HG02885 (cell line): ENCODE measurements at regions not wholly inside any gene's neighbourhood (a gene's known extent, or its start where the extent isn't known, plus 50 kb on each side); places are given as distances from the start of the nearest gene placed in this dataset.
"Not testable (repeated sequence)": the region's sequence is repeated elsewhere in the genome, so short reads cannot be mapped to it uniquely, and the experiment has no call there.

ENCODE experiments used
- ATAC-seq: cut with Tn5 transposase; IDR thresholded peaks from one replicate; pipeline ENCODE4 v1.9.1; 2021; ENCODE audit warnings: mild to moderate bottlenecking; ENCODE audit not compliant: unreplicated experiment, poor library complexity

DNA sequence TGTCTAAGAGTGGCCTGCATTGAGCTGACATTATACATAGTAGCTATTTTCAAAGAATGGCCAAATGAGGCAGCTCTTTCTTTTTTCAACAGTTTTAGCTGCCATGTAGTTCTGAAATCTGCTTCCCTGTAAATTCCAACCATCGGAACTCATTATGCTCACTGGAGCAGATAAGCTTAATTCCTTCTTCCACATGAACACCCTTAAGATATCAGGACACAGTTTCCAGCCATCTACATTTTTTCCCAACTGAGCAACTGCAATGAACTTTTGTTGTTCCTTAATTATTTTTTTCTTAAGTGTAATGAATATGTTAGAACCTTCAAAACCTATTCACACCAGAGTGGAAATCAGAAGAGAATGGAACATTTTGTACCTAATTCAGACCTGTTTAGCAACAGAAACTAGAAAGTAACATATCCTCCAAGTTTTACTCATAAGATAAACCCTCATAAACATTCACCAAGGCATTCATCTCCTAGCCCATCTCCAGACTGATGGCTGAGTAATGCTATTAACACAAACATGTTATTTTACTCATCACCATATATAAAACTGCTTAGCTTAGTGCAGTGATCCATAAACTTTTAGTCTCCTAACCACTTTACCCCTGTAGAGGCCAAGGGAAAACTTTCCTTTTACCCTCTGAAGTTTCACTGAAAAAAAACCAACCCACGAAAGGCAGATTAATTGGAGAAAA is 296.1 kb upstream of the SYT1 start:
- ATAC-seq: no peak

DNA sequence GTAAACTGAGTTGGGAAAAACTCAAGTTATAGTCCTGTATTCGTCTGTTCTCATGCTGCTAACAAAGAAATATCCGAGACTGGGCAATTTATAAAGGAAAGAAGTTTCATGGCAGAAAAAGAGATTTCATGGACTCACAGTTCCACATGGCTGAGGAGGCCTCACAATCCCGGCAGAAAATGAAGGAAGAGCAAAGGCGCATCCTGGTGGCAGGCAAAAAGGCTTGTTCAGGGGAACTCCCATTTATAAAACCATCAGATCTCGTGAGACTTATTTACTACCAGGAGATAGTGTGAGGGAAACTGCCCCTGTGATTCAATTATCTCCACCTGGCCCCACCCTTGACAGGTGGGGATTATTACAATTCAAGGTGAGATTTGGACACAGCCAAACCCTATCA is 292.6 kb upstream of the SYT1 start:
- ATAC-seq: no peak

DNA sequence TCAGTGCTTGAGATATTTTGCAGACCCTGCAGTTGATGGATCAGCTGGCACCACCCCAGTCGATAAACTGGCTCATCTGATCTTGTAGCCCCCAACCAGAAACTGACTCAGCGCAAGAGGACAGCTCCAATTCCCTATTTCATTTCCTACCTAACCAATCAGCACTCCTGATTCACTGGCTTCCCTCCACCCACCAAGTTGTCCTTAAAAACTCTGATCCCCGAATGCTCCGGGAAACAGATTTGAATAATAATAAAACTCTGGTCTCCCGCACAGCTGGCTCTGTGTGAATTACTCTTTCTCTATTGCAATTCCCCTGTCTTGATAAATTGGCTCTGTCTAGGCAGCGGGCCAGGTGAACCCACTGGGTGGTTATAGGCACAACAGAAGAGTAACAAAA is 289.4 kb upstream of the SYT1 start:
- not testable (repeated sequence) for ATAC-seq

DNA sequence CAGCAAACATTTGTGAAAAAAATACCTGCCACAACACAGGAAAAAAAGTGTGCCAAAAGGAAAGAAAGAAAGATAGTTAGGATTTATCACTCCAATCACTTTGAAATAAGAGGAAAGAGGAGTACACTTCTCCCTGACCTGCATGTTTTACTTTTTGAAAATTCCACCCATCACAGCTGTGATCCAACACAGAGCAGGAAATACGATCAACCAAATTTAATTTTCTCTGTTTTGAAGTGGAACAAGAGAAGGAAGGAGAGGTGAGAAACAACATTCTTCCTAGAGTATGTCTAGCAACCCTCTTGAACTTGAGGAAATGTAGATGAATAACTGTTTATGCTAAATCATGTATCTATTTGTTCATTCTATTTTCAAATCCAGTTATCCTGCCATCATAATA is 284.7 kb upstream of the SYT1 start:
- ATAC-seq: no peak

GRCh38 chr12:78580296-78580695 is 284.3 kb upstream of the SYT1 start:
- ATAC-seq: no peak

GRCh38 chr12:78584695-78585094 is 279.9 kb upstream of the SYT1 start:
- ATAC-seq: no peak

GRCh38 chr12:78585132-78585531 is 279.4 kb upstream of the SYT1 start:
- ATAC-seq: no peak

DNA sequence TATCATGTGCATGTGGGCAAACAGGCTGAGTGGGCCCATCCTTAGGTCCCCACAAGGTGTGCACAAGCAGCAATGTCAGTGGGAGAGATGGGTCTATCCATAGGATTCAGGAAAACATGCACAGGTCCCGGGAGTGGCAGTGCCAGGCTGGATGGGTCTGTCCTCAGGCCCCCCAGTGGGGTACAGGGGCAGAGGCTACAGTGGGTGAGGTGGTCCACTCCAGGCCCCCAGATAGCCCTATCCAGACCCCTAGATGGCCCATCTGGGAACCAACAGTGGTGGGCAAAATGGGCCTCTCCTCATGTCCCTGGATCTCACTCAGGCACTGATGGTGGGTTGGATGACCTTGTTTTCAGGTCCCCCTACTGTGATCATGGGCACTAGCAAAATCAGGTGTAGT is 277.8 kb upstream of the SYT1 start:
- no peak for ATAC-seq

DNA sequence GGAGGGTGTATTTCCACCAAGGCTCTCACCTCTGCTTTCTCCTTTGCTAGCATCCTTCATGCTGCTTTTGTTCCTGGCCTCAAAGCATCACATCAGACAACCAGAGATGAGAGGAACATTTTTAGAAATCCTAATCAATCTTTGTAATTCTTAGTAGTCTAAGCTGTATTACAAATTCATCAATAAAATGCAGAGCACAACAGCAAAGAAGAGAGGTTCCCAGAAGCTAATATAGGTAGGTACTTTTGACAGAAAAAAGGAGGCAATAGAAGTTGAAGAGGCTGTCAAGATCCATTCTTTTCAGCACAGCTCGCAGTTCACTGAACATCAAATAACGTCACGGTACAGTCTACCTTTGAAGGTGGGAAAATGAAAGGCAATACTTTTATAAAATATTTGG is 265.2 kb upstream of the SYT1 start:
- ATAC-seq: no peak

DNA sequence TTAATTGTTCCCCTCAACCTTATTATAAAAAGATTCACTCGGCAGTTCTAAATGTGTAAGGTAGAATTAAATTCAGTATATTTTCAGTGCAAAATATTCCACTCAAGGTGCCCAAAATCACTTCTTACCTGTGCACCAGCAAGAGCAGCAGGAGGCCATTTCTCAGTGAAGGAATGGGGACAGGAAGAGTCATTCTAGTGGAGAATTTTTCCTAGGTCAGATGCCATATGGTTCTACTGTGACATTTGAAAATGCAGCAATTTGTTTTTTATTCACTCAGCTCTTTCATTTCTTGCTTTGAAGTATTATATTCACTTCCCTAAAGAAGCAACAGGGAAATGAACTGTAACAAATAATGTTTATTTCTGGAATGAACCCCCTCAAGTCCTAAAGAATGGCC is 264.0 kb upstream of the SYT1 start:
- no peak for ATAC-seq

DNA sequence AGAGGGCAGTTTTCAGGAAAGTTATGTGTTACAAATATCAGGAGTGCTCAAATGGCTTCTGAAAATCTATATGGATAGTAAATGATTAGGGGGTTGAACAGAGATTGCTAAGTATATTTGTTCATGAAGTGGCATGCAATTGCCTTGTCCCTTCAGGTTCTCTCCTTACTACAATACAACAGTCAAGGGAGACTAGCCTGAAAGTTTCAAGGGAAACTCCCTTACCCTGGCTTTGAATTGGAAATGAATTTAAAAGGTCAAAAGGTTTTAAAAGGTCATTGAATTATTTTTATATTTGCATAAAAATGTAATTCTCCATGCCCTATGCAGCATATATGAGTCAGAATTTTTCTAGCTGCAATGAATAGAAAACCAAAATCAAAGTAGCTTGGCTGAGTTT is 253.1 kb upstream of the SYT1 start:
- no peak for ATAC-seq

GRCh38 chr12:78612190-78612589 is 252.4 kb upstream of the SYT1 start:
- ATAC-seq: no peak

GRCh38 chr12:78617683-78618082 is 246.9 kb upstream of the SYT1 start:
- ATAC-seq: no peak

GRCh38 chr12:78622529-78623195 is 241.9 kb upstream of the SYT1 start:
- ATAC-seq: no peak

GRCh38 chr12:78628491-78629100 is 236.0 kb upstream of the SYT1 start:
- no peak for ATAC-seq

GRCh38 chr12:78636231-78636855 is 228.2 kb upstream of the SYT1 start:
- ATAC-seq: no peak

DNA sequence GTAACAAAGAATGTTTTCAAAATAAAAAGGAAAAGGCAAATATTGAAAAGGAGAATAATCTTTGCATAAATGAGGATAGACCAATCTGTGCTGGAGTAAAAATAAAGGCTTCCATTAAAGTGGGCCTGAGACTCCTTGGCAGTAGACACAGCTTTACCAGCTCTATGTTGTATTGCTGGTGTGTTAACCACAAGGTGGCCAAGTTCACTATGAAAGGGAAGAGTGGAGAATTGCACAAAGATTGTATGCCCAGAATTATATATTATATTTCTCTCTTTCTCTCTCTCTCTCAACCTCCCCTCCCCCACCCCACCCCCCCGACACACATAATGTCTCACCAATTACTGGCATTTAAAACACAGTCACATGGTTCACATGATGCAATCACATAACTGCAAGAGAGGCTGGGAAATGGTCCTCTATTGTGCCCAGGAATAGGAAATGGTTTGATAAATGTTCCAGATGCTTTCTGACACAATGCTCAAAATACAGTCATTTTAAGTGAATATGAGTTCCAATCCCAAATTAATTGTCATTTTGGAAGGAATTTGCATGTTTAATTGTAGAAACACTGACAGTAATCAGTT is 222.6 kb upstream of the SYT1 start:
- ATAC-seq: no peak

DNA sequence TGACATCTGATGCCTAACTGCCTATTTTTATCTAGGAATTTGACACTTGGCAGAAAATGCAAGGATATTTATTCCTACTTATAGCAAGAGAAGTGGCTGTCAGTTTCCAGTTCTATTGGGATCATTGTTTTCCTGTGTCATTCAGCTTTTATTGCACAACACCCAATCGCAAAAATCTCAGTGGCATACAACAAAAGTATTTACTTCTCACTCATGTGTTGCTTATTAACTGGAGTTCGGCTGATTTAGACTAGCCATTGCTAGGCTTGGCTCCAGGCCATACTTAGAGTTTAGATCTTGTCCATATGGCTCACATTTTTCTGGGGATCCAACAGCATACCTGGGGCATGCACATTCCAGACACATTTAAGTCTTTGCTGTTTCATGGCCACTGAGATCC is 218.6 kb upstream of the SYT1 start:
- no peak for ATAC-seq

- ATAC-seq: no peak
Measured at GRCh38 chr12:78651755-78652154, 212.8 kb upstream of the SYT1 start.

DNA sequence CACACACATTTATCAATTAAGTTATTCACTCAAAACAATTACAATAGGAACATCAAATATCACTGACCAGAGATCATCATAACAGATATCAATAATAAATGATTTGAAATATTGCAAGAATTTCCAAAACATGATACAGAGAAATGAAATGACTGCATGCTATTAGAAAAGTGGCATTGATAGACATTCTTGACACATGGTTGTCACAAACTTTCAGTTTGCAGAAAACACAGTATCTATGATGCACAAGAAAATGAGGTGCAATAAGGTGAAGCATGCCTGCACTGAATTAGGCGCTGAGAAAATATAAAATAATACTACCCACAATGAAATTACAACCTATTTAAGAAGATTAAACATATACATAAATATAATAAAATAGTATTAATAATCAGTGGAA is 198.0 kb upstream of the SYT1 start:
- ATAC-seq: no peak

DNA sequence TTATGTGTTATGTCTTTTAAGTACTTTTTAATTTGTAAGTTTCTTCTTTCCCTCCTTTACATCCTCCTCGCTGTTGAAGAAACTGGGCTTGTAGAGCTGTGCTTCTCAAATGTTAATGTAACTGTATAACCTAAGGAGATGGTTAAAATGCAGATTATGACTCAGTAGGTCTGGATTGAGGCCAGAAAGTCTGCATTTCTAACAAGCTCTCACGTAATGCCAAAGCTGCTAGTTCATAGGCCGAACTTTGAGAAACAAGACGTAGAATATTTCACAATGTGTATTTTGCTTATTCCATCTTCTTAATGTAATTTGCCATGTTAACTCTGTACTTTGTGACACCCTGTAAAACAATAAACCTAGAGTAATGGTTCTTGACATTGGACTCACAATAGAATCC is 193.3 kb upstream of the SYT1 start:
- ATAC-seq: no peak
